Activated T-cell treated with anti-CD3 and anti-CD28 coated beads, Interleukin-2, amount 50 U/mL, for 1 hour (primary cell): ENCODE measurements at regions not wholly inside any gene's neighbourhood (a gene's known extent, or its start where the extent isn't known, plus 50 kb on each side); places are given as distances from the start of the nearest gene placed in this dataset.

Experiments used
- DNase-seq: peaks from one replicate; pipeline ENCODE4 v3.0.0-alpha.2; 2020

DNA sequence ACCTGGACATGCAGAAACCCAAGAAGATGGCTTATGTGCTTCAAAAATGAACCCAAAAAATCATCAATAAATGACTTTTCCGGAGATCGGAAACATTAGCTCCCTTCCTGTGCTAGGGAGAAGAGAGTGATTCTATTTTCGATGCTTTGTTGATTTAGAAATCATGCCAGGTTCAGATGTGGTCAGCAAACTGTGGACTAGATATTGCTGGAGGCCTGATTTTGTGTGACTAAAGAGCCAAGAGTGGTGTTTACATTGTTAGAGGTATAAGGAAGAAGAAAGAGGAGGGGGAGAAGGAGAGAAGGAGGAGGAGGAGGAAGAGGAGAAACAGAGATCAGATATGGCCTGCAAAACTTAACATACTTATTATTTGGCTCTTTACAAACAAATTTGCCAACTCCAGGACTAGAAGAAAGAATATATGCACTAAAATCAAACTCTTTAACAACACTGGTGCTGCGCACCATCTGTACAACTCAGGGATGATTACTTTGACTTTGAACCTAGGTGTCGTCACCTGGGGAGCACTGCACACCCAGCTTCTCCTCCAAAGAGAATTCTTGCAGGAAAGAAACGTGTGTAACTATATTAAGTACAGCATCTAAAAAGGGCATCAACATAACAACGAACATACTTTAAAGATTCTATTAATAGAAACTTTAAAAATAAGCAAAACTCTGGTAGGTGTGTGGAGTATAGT is 664.9 kb upstream of the LCORL start:
- no peak for DNase-seq

DNA sequence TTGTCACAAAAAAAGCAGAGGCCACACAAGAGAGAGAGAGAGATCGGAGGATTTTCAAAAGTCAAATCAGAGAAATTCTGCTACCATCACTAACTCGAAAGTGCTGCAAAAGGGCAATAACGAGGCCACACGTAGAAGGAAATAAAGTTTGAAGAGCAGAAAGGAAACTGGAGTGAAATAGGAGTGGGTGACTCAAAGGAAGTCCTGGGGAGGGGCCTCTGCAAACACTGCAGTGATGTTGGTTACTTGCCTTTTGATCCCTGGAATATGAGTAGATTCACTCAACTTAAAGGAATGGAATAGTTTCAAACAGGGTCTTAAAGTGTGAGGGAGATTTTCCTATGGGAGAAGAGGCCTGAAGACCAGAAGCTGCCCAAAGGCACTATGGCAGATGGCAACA is 663.4 kb upstream of the LCORL start:
- DNase-seq: no peak

DNA sequence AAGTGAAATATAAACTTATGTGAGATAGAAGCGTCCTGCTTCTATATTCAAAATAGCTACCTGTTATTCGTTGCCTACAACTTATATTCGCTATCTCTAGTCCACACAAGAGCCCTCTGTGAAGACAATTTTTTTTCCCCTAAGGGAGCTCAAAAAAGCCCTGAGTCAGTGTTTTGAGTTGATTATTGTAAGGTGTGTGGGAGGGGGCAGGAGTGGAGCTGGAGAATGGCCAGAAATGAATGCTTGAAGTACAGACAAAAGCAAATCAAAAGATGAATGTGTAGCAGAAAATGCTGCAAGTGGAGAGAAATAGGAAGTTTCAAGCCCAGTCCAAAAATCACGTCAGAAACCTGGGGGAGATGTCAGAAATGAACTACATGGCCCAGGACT is 655.0 kb upstream of the LCORL start:
- DNase-seq: no peak

GRCh38 chr4:18675586-18676525 is 654.3 kb upstream of the LCORL start:
- no peak for DNase-seq

DNA sequence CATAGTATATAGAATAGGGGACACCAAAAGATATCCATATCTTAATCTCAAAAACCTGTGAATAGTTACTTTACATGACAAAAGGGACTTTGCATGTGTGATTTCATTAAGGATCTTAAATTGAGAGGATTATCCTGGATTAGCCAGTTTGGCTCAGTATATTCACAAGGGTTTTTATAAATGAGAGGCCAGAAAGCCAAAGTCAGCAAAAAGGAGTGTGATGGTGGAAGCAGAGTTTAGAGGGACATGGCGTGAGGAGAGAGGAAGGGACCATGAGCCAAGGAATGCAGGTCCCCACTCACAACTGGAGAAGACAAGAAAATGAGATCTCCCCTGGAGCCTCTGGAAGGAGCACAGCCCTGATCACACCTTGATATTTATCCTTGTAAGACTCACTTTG is 648.5 kb upstream of the LCORL start:
- DNase-seq: no peak

DNA sequence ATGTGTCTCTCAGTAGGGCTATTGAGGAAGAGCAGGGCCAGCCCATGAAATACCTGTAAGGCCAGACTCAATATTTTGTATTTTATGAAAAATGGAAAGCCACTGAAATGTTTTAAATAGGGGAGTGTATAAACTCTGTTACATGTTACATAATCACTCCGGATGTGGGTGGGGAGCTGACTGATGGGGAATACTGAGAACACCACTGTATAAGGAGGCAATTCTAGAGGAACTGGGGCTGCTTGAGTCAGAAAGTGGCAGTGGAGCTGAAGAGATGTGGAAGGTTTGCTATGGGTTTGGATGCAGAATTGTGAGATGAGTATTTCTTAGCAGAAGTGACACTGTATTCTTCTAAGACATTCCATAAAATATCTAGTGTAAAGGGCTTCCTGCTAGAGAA is 647.8 kb upstream of the LCORL start:
- DNase-seq: no peak

- DNase-seq: no peak
Measured at GRCh38 chr4:18666322-18666721, 644.8 kb upstream of the LCORL start.

GRCh38 chr4:18664171-18664570 is 642.6 kb upstream of the LCORL start:
- DNase-seq: no peak

- no peak for DNase-seq
Measured at GRCh38 chr4:18645351-18645750, 623.8 kb upstream of the LCORL start.

GRCh38 chr4:18641334-18641733 is 619.8 kb upstream of the LCORL start:
- no peak for DNase-seq

- DNase-seq: no peak
Measured at GRCh38 chr4:18638031-18638430, 616.5 kb upstream of the LCORL start.

DNA sequence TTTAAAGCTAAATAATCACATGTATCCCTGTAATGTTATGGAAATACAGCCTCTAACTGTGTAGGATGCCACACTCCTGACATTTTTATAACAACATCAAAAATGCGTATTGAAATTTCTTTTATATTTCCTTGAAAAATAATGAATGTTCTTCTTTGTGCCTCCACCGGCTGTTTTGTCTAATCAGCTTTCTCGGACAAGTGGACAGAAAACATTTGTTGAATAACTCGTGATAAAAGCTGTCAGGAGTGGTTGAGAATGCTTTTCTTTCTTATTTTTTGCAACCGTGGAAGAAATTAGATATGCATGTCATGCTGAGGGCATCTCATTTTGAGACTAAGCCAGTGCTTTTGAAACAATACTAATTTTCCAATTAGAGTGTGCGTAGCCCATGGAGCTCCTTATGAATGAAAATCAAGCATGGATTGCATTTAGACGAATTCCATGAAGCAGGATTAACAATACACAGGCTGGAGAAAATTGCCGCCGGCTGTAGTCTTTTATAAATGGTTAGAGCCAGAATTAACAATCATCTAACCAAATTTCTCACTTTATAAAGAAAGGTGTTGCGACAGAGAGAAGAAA is 614.5 kb upstream of the LCORL start:
- DNase-seq: no peak

DNA sequence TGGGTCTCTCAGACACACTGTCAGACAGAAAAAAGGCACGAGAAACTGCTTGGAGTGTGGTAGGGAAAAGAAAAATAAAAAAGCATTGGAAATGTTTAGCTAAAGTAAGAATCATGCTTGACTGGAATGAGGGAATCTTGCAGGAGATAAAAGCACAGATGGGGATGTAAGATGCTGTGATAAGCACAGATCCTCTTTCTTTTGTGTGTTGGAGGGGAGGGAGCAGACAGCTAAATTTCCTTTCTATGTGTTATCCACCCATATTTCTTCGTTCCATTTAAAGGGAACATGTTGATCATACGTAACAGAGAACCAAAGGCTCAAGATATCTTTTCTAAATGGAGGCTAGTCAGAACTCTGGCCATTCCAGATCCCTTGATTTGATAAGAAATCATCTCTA is 614.0 kb upstream of the LCORL start:
- DNase-seq: no peak

DNA sequence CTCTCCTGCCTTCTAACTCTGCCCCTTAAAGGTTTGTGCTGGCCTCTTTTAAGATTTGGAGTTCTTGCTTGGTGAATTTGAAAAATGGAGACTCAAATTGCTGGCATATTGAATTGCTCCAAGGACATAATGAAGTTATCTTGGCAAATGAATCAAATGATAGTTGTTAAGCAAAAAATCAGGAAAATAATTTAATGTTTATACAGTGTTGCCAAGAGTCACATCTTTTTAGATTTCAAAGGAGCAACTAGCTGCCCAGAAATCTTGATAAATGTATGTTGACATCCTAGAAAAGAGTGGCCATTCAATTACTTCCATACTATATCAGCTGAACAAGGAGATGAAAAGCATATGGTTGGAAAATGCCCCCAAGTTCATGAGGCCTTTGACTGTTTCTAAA is 610.0 kb upstream of the LCORL start:
- DNase-seq: no peak

- DNase-seq: no peak
Measured at GRCh38 chr4:18630218-18631110, 608.9 kb upstream of the LCORL start.

GRCh38 chr4:18627447-18628005 is 606.0 kb upstream of the LCORL start:
- DNase-seq: no peak

DNA sequence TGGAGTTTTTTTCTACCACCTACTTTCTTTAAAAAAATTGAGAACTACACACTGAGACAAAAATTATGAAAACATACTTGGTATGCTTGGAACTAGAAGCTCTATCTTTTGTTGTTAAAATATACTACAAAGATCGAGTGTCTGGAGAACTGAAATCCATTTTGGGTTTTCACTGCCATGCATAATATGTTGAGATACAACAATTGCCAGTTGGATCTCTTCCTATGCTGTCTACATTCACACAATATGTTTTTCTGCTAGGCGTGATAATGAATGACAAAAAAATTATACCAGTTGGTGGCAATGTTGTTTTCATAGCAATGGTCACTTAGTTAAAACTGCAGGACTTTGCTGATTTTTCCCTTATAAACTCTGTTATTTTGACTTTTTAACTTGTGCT is 605.4 kb upstream of the LCORL start:
- DNase-seq: no peak

DNA sequence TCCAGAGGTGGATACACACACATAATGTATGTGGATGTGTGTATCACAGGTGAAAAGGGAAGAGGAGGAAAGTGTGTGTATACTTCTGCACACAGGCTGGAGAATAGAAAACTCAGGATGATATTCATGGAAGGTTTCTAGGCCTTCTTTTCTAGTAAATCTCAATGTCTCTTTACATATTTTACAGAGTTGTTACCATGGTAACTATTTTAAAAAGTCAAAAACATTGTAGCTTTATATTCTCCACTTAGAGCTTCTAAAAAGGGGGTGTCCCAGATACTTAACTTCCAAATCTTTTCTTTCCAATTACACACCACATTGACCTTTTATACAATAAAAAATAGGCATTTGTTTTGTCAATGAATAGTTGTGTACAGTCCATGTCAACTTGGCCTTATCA is 604.8 kb upstream of the LCORL start:
- DNase-seq: no peak

GRCh38 chr4:18621186-18621585 is 599.6 kb upstream of the LCORL start:
- no peak for DNase-seq

- DNase-seq: no peak
Measured at GRCh38 chr4:18616720-18617119, 595.2 kb upstream of the LCORL start.

GRCh38 chr4:18611026-18611425 is 589.5 kb upstream of the LCORL start:
- no peak for DNase-seq

GRCh38 chr4:18608908-18609533 is 587.5 kb upstream of the LCORL start:
- DNase-seq: no peak
